Stimulated activated naive CD4-positive, alpha-beta T cell (primary cell): ENCODE measurements at regions not wholly inside any gene's neighbourhood (a gene's known extent, or its start where the extent isn't known, plus 50 kb on each side); places are given as distances from the start of the nearest gene placed in this dataset.

ENCODE experiments used
- DNase-seq, 6 experiments: peaks; one replicate each; lab custom pipeline; 2025; lab: John Stamatoyannopoulos, UW

DNA sequence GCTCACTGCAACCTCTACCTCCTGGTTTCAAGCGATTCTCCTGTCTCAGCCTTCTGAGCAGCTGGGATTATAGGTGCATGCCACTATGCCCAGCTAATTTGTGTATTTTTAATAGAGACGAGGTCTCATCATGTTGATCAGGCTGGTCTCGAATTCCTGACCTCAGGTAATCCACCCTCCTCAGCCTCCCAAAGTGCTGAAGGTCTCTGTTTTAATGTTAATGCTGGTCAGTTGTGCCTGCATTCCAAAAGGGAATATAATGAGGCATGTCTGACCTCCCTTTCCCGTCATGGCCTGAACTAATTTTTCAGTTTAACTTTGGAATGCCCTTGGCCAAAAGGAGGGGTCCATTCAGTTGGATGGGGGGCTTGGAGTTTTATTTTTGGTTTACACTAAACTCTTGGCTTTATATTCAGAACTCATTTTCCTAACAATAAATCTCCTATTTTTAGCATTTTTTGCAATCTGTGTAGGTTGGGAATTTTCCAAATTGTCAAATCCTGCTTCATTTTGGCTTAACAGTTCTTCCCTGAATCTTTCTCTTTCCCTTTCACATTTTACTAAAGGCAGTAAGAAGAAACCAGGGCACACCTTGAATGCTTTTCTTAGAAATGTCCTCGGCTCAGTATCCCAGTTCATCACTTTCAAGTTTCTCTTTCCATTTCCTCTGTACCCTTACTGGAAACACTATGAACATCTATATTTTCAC is 1175.5 kb downstream of the MAT2B start:
- DNase-seq: no peak

GRCh38 chr5:164687391-164687790 is 1182.0 kb downstream of the MAT2B start:
- DNase-seq: no peak

DNA sequence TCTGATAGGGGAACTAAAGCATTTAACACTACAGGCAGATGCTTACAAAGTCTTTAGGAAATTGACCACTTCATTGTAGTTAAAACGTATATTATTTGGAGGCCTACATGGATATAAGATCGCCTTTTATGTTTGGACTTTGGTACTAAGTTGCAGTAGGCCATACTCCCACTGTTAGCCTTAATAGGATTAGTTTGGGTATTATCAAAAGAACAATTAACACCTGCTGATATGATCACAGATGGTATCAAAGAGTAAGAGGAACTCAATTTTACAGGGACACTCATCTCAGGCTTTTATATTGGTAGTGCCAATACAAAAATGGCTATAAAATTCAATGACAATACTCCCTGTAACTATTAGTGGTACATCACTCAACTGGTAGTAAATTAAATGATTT is 1183.0 kb downstream of the MAT2B start:
- no peak for DNase-seq

DNA sequence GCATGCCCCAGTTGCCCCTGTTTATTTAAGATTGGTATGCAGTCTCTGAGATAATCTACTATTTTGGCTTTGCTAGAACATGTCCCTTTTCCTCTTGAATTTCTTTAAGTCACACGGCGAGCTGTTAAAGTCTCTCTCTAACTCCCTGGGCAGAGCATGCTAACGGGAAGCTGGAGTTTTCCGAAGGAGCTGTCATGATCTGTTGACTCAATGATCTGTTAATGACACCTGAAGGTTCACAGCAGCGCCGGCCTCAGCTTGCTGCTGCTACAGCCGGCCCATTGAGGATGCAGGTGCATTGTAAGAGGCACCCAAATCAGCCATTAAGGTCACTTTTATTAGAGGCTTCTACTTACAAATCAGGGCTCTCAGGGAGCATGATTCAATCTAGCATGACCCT is 1203.4 kb downstream of the MAT2B start:
- DNase-seq: no peak

DNA sequence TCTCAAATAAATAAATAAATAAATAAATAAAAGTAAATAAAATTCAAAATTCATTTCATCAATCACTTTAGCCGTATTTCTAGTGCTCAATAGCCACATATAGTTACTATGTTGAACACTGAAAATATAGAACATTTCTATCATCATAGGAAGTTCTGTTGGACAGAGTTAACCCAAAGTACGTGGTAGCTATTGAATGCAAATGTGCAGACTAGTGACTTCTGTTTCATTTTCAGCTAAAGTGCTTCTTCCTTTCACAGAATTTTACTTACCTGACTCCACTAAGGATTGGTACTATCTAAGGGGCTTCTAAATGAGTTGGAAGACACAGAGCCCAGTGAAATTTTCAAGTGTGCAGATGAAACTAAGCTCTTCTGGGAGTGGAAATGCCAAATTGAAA is 1208.3 kb downstream of the MAT2B start:
- DNase-seq: no peak

- no peak for DNase-seq
Measured at GRCh38 chr5:164721116-164721515, 1215.7 kb downstream of the MAT2B start.

DNA sequence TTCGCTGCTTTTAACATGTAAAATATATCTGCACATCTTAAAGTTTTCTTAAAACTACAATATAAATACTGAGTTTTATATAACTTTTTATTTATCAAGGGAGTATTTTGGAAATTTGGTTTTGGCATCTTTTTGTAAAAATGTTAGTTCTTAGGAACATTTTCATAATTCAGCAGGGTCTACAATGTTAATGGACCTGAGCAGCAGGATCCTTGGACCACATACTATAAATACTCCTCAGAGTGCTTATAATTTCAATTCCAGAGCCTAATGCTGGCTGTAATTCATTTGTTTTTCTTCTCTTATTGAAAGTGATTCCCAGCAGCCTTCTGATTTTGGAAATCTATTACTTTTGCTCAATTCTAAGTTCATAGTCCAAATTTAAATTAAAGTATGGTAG is 1216.2 kb downstream of the MAT2B start:
- DNase-seq: no peak

GRCh38 chr5:164722702-164723101 is 1217.3 kb downstream of the MAT2B start:
- no peak for DNase-seq

DNA sequence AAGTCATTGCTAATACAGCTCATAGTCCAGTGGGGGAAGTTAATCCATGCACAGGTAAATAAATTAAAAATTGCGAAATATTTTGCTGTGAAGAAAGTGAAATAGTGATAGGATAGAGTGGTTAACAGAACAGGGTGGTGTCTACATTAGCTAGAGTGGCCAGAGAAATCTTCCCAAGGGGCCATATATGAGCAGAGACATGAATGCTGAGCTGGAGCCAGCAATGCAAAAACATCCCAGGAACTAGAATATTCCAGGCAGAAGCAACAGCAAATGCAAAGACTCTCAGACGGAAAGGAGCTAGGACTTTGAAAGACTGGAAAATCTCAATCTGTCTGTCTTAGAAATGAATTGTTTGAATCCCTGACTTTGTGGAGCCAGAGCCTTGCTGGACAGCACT is 1221.6 kb downstream of the MAT2B start:
- no peak for DNase-seq

GRCh38 chr5:164728733-164729132 is 1223.3 kb downstream of the MAT2B start:
- DNase-seq: no peak

GRCh38 chr5:164735334-164735733 is 1229.9 kb downstream of the MAT2B start:
- DNase-seq: no peak

- no peak for DNase-seq
Measured at GRCh38 chr5:164741376-164741775, 1236.0 kb downstream of the MAT2B start.

DNA sequence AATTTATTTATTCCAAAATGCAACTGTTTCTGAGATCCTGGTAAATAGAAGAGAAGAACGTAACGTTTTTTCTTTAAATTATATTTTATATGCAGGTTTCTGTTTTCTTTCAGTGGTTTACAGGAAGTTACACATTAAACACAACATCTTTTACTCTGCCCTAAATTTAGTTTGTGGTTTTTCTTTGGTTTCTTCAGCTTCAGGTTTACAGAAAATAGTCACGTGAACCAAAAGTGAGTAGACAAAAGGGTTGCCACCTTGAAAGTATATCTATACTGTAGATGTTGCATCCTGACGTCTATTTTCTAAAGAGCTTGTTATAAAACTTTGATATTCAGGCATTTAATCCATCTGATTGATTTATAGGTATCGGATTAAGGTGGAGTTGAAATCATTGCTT is 1236.6 kb downstream of the MAT2B start:
- no peak for DNase-seq

GRCh38 chr5:164746723-164747122 is 1241.3 kb downstream of the MAT2B start:
- DNase-seq: no peak

DNA sequence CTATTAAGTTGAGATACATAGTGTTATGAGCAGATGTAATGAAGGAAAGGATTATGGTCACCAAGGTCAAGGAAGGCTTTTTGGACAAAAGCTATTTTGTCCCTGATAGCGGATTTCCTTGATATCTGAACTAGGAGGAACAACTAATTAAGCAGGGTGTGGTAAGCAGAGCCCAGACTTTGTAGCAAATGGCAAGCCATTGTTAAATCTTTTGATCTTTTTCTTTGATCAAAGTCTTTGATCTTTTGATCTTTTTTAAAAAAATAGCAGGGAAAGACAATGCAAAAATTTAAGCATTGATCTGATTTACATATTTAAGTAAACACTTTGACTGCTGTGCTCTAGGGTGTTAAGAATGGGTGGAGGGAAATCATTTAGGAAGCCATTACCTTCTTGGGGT is 1242.0 kb downstream of the MAT2B start:
- no peak for DNase-seq

- DNase-seq: no peak
Measured at GRCh38 chr5:164748861-164749260, 1243.4 kb downstream of the MAT2B start.

DNA sequence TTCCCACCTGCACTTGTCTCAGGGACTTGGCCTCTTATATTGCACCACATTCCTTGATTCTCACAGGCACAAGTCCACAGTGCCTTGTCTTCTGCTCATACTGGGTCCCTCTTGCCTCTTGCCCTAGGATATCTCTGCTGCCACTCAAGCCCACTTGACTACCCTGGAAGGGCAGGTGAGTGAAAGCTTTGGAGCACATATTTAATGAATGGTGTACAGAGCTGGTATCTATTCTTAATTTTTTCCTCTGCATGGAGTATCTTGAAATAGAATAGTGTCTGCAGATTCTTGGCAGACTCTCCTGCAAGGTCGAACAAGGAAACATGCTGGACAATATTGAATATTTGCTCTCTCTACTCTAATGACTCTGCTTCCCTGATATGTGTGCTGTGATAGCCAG is 1248.0 kb downstream of the MAT2B start:
- DNase-seq: no peak

DNA sequence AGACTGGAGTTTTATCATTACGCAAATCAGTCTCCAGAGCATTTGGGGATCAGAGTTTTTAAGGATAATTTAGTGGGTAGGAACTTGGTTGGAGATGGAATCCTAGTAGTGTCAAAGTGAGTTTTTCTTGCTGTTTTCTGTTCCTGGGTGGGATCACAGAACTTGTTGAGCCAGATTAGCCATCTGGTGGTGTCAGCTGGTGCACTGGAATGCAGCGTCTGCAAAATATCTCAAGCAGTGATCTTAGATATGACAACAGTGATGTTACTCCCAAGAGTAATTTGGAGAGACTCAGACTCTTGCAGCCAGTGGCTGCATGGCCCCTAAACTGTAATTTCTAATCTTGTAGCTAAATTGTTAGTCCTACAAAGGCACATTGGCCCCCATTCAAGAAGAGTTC is 1257.8 kb downstream of the MAT2B start:
- no peak for DNase-seq

GRCh38 chr5:164772122-164772521 is 1266.7 kb downstream of the MAT2B start:
- no peak for DNase-seq

- no peak for DNase-seq
Measured at GRCh38 chr5:164784230-164784629, 1278.8 kb downstream of the MAT2B start.

GRCh38 chr5:164798110-164798509 is 1292.7 kb downstream of the MAT2B start:
- no peak for DNase-seq

GRCh38 chr5:164799391-164799790 is 1294.0 kb downstream of the MAT2B start:
- no peak for DNase-seq

GRCh38 chr5:164801910-164802309 is 1296.5 kb downstream of the MAT2B start:
- DNase-seq: no peak

GRCh38 chr5:164809821-164810220 is 1304.4 kb downstream of the MAT2B start:
- no peak for DNase-seq

DNA sequence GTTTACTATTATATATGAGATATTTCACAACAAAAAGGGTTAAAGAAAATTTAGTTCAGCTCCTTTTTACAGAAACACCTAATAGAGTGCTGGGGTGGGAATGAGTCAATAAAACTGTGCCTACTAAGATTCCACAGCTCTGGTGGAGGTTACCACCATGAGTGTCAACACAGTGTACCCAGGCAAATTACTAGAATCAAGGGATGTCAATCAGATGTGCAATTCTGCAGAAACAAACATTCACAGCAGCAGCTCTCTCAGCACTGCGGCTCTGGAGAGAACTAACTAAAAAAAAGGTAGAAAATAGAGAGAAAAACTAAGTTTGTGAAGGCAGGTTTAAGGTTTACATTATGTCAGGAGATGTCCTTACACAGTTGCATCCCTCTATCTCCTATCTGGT is 1313.0 kb downstream of the MAT2B start:
- DNase-seq: no peak
